H9 (cell line): ENCODE measurements at regions not wholly inside any gene's neighbourhood (a gene's known extent, or its start where the extent isn't known, plus 50 kb on each side); places are given as distances from the start of the nearest gene placed in this dataset.

Source experiments
- DNase-seq: peaks from one replicate; pipeline ENCODE4 v3.0.0-alpha.2; 2017
- H2AFZ ChIP-seq: one replicate; pipeline ENCODE4 v1.6.1; 2013; ENCODE audit warnings: mild to moderate bottlenecking, low read length, control low read depth, moderate library complexity
- H2AK5ac ChIP-seq: 2 replicates; pipeline ENCODE4 v1.6.1; 2013; ENCODE audit warnings: low read length, control low read depth, mixed read lengths; ENCODE audit not compliant: insufficient read length
- H2BK120ac ChIP-seq: one replicate; pipeline ENCODE4 v1.6.1; 2013; ENCODE audit warnings: low read depth, mild to moderate bottlenecking, low read length, control low read depth, inconsistent platforms; ENCODE audit not compliant: poor library complexity, severe bottlenecking
- H2BK12ac ChIP-seq: 2 replicates; pipeline ENCODE4 v1.6.1; 2013; ENCODE audit warnings: low read length, control low read depth, mixed read lengths, low read depth; ENCODE audit not compliant: insufficient read length
- H2BK15ac ChIP-seq: 2 replicates; pipeline ENCODE4 v1.6.1; 2013; ENCODE audit warnings: low read depth, low read length, control low read depth
- H2BK20ac ChIP-seq: one replicate; pipeline ENCODE4 v1.6.1; 2013; ENCODE audit warnings: low read depth, mild to moderate bottlenecking, low read length, control low read depth, inconsistent platforms; ENCODE audit not compliant: poor library complexity, severe bottlenecking
- H2BK5ac ChIP-seq: 2 replicates; pipeline ENCODE4 v1.6.1; 2013; ENCODE audit warnings: low read length, control low read depth, mixed read lengths; ENCODE audit not compliant: insufficient read length
- H3K14ac ChIP-seq: 2 replicates; pipeline ENCODE4 v1.6.1; 2013; ENCODE audit warnings: low read length, control low read depth; ENCODE audit not compliant: insufficient read depth
- H3K18ac ChIP-seq: 2 replicates; pipeline ENCODE4 v1.6.1; 2013; ENCODE audit warnings: low read depth, mild to moderate bottlenecking, mixed read lengths, low read length, control low read depth; ENCODE audit not compliant: insufficient read length
- H3K23ac ChIP-seq: 2 replicates; pipeline ENCODE4 v1.6.1; 2013; ENCODE audit warnings: low read length, control low read depth, mixed read lengths, low read depth; ENCODE audit not compliant: insufficient read length
- H3K23me2 ChIP-seq: 2 replicates; pipeline ENCODE4 v1.6.1; 2013; ENCODE audit warnings: low read depth, mild to moderate bottlenecking, mixed read lengths, low read length, control low read depth; ENCODE audit not compliant: insufficient read length, poor library complexity, severe bottlenecking
- H3K27ac ChIP-seq: 2 replicates; pipeline ENCODE4 v1.5.1; 2013; ENCODE audit warnings: low read length, control low read depth, mixed read lengths, low read depth; ENCODE audit not compliant: insufficient read length
- H3K27me3 ChIP-seq: 2 replicates; pipeline ENCODE4 v1.6.1; 2013; ENCODE audit warnings: low read length, control low read depth, inconsistent platforms; ENCODE audit not compliant: insufficient read depth
- H3K4ac ChIP-seq: 2 replicates; pipeline ENCODE4 v1.6.1; 2013; ENCODE audit warnings: low read depth, mild to moderate bottlenecking, control low read depth, inconsistent platforms, low read length, moderate library complexity
- H3K4me1 ChIP-seq: 2 replicates; pipeline ENCODE4 v1.6.1; 2013; ENCODE audit warnings: low read length, control low read depth, inconsistent platforms; ENCODE audit not compliant: insufficient read depth
- H3K4me2 ChIP-seq: 2 replicates; pipeline ENCODE4 v1.6.1; 2013; ENCODE audit warnings: low read length, control low read depth, mixed read lengths; ENCODE audit not compliant: insufficient read length, insufficient read depth
- H3K56ac ChIP-seq: 2 replicates; pipeline ENCODE4 v1.6.1; 2013; ENCODE audit warnings: low read depth, mild to moderate bottlenecking, mixed read lengths, low read length, control low read depth; ENCODE audit not compliant: insufficient read length
- H3K79me1 ChIP-seq: 2 replicates; pipeline ENCODE4 v1.6.1; 2013; ENCODE audit warnings: low read depth, mild to moderate bottlenecking, moderate library complexity, low read length, control low read depth, inconsistent platforms; ENCODE audit not compliant: insufficient read depth, poor library complexity, severe bottlenecking
- H3K79me2 ChIP-seq: 2 replicates; pipeline ENCODE4 v1.6.1; 2013; ENCODE audit warnings: low read length, control low read depth, inconsistent platforms; ENCODE audit not compliant: insufficient read depth
- H3K9ac ChIP-seq: 2 replicates; pipeline ENCODE4 v1.6.1; 2013; ENCODE audit warnings: low read length, control low read depth, mixed read lengths; ENCODE audit not compliant: insufficient read length; ENCODE audit errors: extremely low read depth
- H3K9me3 ChIP-seq: one replicate; pipeline ENCODE4 v1.6.1; 2013; ENCODE audit warnings: low read depth, low read length, inconsistent platforms; ENCODE audit not compliant: control insufficient read depth
- H3T11ph ChIP-seq: one replicate; pipeline ENCODE4 v1.6.1; 2013; ENCODE audit warnings: mild to moderate bottlenecking, low read length, control low read depth, inconsistent platforms
- H4K20me1 ChIP-seq: one replicate; pipeline ENCODE4 v1.6.1; 2013; ENCODE audit not compliant: control insufficient read depth, insufficient read length, insufficient read depth
- H4K5ac ChIP-seq: 2 replicates; pipeline ENCODE4 v1.6.1; 2013; ENCODE audit warnings: low read depth, mild to moderate bottlenecking, mixed read lengths, low read length, control low read depth; ENCODE audit not compliant: insufficient read length
- H4K8ac ChIP-seq: replicated peaks from 2 replicates; pipeline ENCODE4 v1.6.1; 2013; ENCODE audit warnings: low read length, control low read depth, mixed read lengths, low read depth; ENCODE audit not compliant: insufficient read length
- H4K91ac ChIP-seq: 2 replicates; pipeline ENCODE4 v1.6.1; 2013; ENCODE audit warnings: low read depth, mild to moderate bottlenecking, moderate library complexity, mixed read lengths, low read length, control low read depth; ENCODE audit not compliant: insufficient read length
- H3K27ac Mint-ChIP-seq, 3 experiments: 2 replicates in 2 of 3; 3 replicates in 1 of 3; pipeline ENCODE4 v1.8.0; 2020 to 2021; ENCODE audit warnings: mixed read lengths in 3 of 3, mild to moderate bottlenecking in 1 of 3, moderate library complexity in 1 of 3
- H3K27me3 Mint-ChIP-seq: 2 replicates; pipeline ENCODE4 v1.8.0; 2021; ENCODE audit warnings: low read depth, mild to moderate bottlenecking, moderate library complexity, mixed read lengths
- H3K36me3 Mint-ChIP-seq, 3 experiments: 2 replicates in 2 of 3; 3 replicates in 1 of 3; pipeline ENCODE4 v1.8.0; 2020 to 2021; ENCODE audit warnings: low read depth in 3 of 3, mixed read lengths in 3 of 3; ENCODE audit not compliant: insufficient read depth in 1 of 3
- H3K4me1 Mint-ChIP-seq, 2 experiments: 2 replicates each; pipeline ENCODE4 v1.8.0; 2020; ENCODE audit warnings: mixed read lengths in 2 of 2
- H3K4me3 Mint-ChIP-seq, 2 experiments: 2 replicates in 1 of 2; 3 replicates in 1 of 2; pipeline ENCODE4 v1.8.0; 2020 to 2021; ENCODE audit warnings: mild to moderate bottlenecking in 2 of 2, mixed read lengths in 2 of 2, moderate library complexity in 1 of 2
- H3K9me3 Mint-ChIP-seq, 2 experiments: 2 replicates in 1 of 2; 3 replicates in 1 of 2; pipeline ENCODE4 v1.8.0; 2020; ENCODE audit warnings: mild to moderate bottlenecking in 2 of 2, mixed read lengths in 2 of 2, moderate library complexity in 1 of 2
- CTCF ChIP-seq: fragments of 200-600 bp; sonication (generic); conservative IDR thresholded peaks from 3 replicates; pipeline ENCODE4 v1.8.0; 2021; ENCODE audit warnings: antibody characterized with exemption, mild to moderate bottlenecking

GRCh38 chr6:112659912-112660311, 312.8 kb downstream of the RFPL4B start:
- Histone ChIP-seq H2BK20ac (no peak overlapping the region), H2AK5ac (no peak overlapping the region), H4K5ac (no peak overlapping the region), H3K23me2 (no peaks in the 10 kb centered on the region), H3K79me2 (no peaks in the 10 kb centered on the region), H3K23ac (no peak overlapping the region), H3K27me3 (no peaks in the 10 kb centered on the region), H3K79me1 (no peaks in the 10 kb centered on the region), H3K18ac (no peak overlapping the region), H2BK120ac (no peak overlapping the region), H2BK12ac (no peak overlapping the region), H2BK5ac (no peak overlapping the region), H4K8ac (no peak overlapping the region), H3T11ph (no peak overlapping the region), H2AFZ (no peak overlapping the region), H3K56ac (no peak overlapping the region), H3K9me3 (no peaks in the 10 kb centered on the region), H3K14ac (no peak overlapping the region), H3K27ac (no peak overlapping the region), H3K4ac (no peak overlapping the region), H2BK15ac (no peak overlapping the region), H3K9ac (no peak overlapping the region), H3K4me1 (no peaks in the 10 kb centered on the region), H3K4me2 (no peak overlapping the region), H4K91ac (no peak overlapping the region), H4K20me1 (no peaks in the 10 kb centered on the region)
- Mint-ChIP-seq H3K27ac (no peak overlapping the region), H3K36me3 (no peaks in the 10 kb centered on the region), H3K4me3 (no peak overlapping the region), H3K27me3 (no peaks in the 10 kb centered on the region), H3K9me3 (no peaks in the 10 kb centered on the region), H3K4me1 (0 out of 4 replicates have a peak, but pooled peaks cover 0 to 2% of the 10 kb centered on the region in 2 experiments)
- TF ChIP-seq CTCF, result no peak
- no peak for DNase-seq
